ENCODE measurements at regions not wholly inside any gene's neighbourhood (a gene's known extent, or its start where the extent isn't known, plus 50 kb on each side); places are given as distances from the start of the nearest gene placed in this dataset.

GRCh38 chr17:65404761-65405160 lies 156.7 kb downstream of the AXIN2 start:
- no peak overlapping the region for H2AFZ ChIP-seq

More at GRCh38 chr17:65404761-65405160, 156.7 kb downstream of the AXIN2 start:
- H3F3A ChIP-seq (replicated peaks; ENCODE audit: low read depth), result no peaks in the 10 kb centered on the region
- no peak overlapping the region for H3K4me3 ChIP-seq
- no peaks in the 10 kb centered on the region for H3K79me2 ChIP-seq (replicated peaks; ENCODE audit: insufficient read depth)
- H3K9me2 ChIP-seq (ENCODE audit: insufficient read depth), result no peaks in the 10 kb centered on the region
- Mint-ChIP-seq H3K4me3 (no peak overlapping the region), H3K36me3 (ENCODE audit: low read depth) (no peaks in the 10 kb centered on the region), H3K4me1 (peaks cover 11% of the 10 kb centered on the region; the same call in 2 of the 3 replicates), H3K9me3 (no peaks in the 10 kb centered on the region), H3K27me3 (ENCODE audit: insufficient read depth, low read depth, poor library complexity) (peaks cover 2% of the 10 kb centered on the region), H3K27ac (no peak overlapping the region)
- no peaks in the 10 kb centered on the region for H3K27me3 ChIP-seq (ENCODE audit: insufficient read depth)
- no peak overlapping the region for H3K4me2 ChIP-seq
- no peak overlapping the region for H3K27ac ChIP-seq (ENCODE audit: low read depth)
- no peak for ATAC-seq
- 0 out of 2 replicates have a peak, but pooled peaks cover 4% of the 10 kb centered on the region for H3K4me1 ChIP-seq (ENCODE audit: insufficient read depth)
- no peaks in the 10 kb centered on the region for H4K20me1 ChIP-seq (replicated peaks; ENCODE audit: insufficient read depth)
- no peaks in the 10 kb centered on the region for H3K36me3 ChIP-seq (ENCODE audit: insufficient read depth)
- no peak for DNase-seq (ENCODE audit: low spot score)
- TF ChIP-seq EZH2 (IDR thresholded peaks at IDR 0.05; ENCODE audit: low read depth, unreplicated experiment), result no peak
- TF ChIP-seq POLR2AphosphoS5 (IDR thresholded peaks at IDR 0.05; ENCODE audit: low read depth), result no peak
- no peak for TF ChIP-seq ZNF114 (CRISPR knock-in tag; IDR thresholded peaks at IDR 0.05)
- no peak for TF ChIP-seq ETS1 (IDR thresholded peaks at IDR 0.05)
- TF ChIP-seq STAT1 (IDR thresholded peaks at IDR 0.05; ENCODE audit: unreplicated experiment), result no peak
- no peak for TF ChIP-seq ZNF331 (CRISPR knock-in tag; IDR thresholded peaks at IDR 0.05; ENCODE audit: low read depth)
- TF ChIP-seq EZH2phosphoT487 (IDR thresholded peaks at IDR 0.05; ENCODE audit: unreplicated experiment), result no peak
- TF ChIP-seq CREB1 (CRISPR knock-in tag; IDR thresholded peaks at IDR 0.05; ENCODE audit: low read depth), result no peak
- no peak for TF ChIP-seq ZNF462 (CRISPR knock-in tag; IDR thresholded peaks at IDR 0.05)
- no peak for TF ChIP-seq NANOG (IDR thresholded peaks at IDR 0.05; ENCODE audit: borderline replicate concordance)
- no peak for TF ChIP-seq JUNB (IDR thresholded peaks at IDR 0.05; ENCODE audit: unreplicated experiment)
- TF ChIP-seq REST (IDR thresholded peaks at IDR 0.05; ENCODE audit: unreplicated experiment), result no peak
- no peak for TF ChIP-seq CTCF (conservative IDR thresholded peaks at IDR 0.05; ENCODE audit: low read depth in 2 of 2)
